ENCODE measurements at regions not wholly inside any gene's neighbourhood (a gene's known extent, or its start where the extent isn't known, plus 50 kb on each side); places are given as distances from the start of the nearest gene placed in this dataset.
A peak's percentile ranks its signal among the peaks of the same experiment; 100 is the strongest.

- Histone ChIP-seq H2BK12ac (ENCODE audit: low read length in 2 of 2) (no peak overlapping the region), H3K27me3 (ENCODE audit: control insufficient read depth in 1 of 2, insufficient read depth in 1 of 2, low read length in 2 of 2) (no peaks in the 10 kb centered on the region), H3K27ac (ENCODE audit: low read length, poor library complexity, severe bottlenecking) (no peak overlapping the region), H2BK5ac (ENCODE audit: low read depth, low read length, poor library complexity, severe bottlenecking) (no peak overlapping the region), H3K4ac (ENCODE audit: low read depth in 1 of 2, low read length in 2 of 2) (no peak overlapping the region), H3K4me1 (ENCODE audit: control insufficient read depth, insufficient read depth, low read depth, low read length) (no peaks in the 10 kb centered on the region), H2BK120ac (ENCODE audit: low read depth, low read length) (no peak overlapping the region), H3K4me2 (ENCODE audit: low read length, poor library complexity, severe bottlenecking) (no peak overlapping the region), H4K8ac (ENCODE audit: low read length) (no peak overlapping the region), H3K14ac (ENCODE audit: low read length in 2 of 2) (no peak overlapping the region), H3K36me3 (ENCODE audit: control insufficient read depth in 1 of 2, insufficient read depth in 2 of 2, low read depth in 1 of 2, low read length in 2 of 2) (no peaks in the 10 kb centered on the region), H3K4me3 (ENCODE audit: insufficient read depth in 1 of 2, low read depth in 1 of 2, low read length in 2 of 2) (no peak overlapping the region), H4K91ac (ENCODE audit: low read length) (no peak overlapping the region), H2BK15ac (ENCODE audit: low read depth, poor library complexity, severe bottlenecking) (no peak overlapping the region), H3K23ac (ENCODE audit: low read length in 2 of 2) (no peak overlapping the region), H3K9ac (ENCODE audit: low read length) (no peak overlapping the region), H3K18ac (ENCODE audit: low read depth in 1 of 2, low read length in 2 of 2) (no peak overlapping the region), H2AFZ (ENCODE audit: low read depth, low read length) (no peak overlapping the region), H2AK5ac (ENCODE audit: low read length, severe bottlenecking) (no peak overlapping the region), H3K79me1 (replicated peaks; ENCODE audit: low read length, poor library complexity, severe bottlenecking) (no peaks in the 10 kb centered on the region), H3K9me3 (ENCODE audit: control insufficient read depth, low read length) (no peaks in the 10 kb centered on the region)
- WGBS = no CpG with 5 or more reads among the region's 1 CpG
- DNase-seq = peak; percentile 33
Measured at GRCh38 chr9:27945386-27945785, 372.1 kb upstream of the C9orf72 start.

GRCh38 chr9:27950382-27950781 lies 377.1 kb upstream of the C9orf72 start:
- H2BK15ac ChIP-seq (ENCODE audit: low read depth, poor library complexity, severe bottlenecking) = no peak overlapping the region
- no peak overlapping the region for H3K23ac ChIP-seq (ENCODE audit: low read length in 2 of 2)
- H3K4me1 ChIP-seq (ENCODE audit: control insufficient read depth, insufficient read depth, low read depth, low read length) = no peaks in the 10 kb centered on the region
- H3K36me3 ChIP-seq (ENCODE audit: control insufficient read depth in 1 of 2, insufficient read depth in 2 of 2, low read depth in 1 of 2, low read length in 2 of 2) = no peaks in the 10 kb centered on the region
- no peak overlapping the region for H3K4me3 ChIP-seq (ENCODE audit: insufficient read depth in 1 of 2, low read depth in 1 of 2, low read length in 2 of 2)
- H2AK5ac ChIP-seq (ENCODE audit: low read length, severe bottlenecking) = no peak overlapping the region
- no peaks in the 10 kb centered on the region for H3K27me3 ChIP-seq (ENCODE audit: control insufficient read depth in 1 of 2, insufficient read depth in 1 of 2, low read length in 2 of 2)
- no peak overlapping the region for H3K14ac ChIP-seq (ENCODE audit: low read length in 2 of 2)
- no peak overlapping the region for H3K27ac ChIP-seq (ENCODE audit: low read length, poor library complexity, severe bottlenecking)
- H3K9ac ChIP-seq (ENCODE audit: low read length) = no peak overlapping the region
- no peaks in the 10 kb centered on the region for H3K9me3 ChIP-seq (ENCODE audit: control insufficient read depth, low read length)
- H4K91ac ChIP-seq (ENCODE audit: low read length) = no peak overlapping the region
- DNase-seq = no peak
- no peak overlapping the region for H3K4ac ChIP-seq (ENCODE audit: low read depth in 1 of 2, low read length in 2 of 2)
- H4K8ac ChIP-seq (ENCODE audit: low read length) = no peak overlapping the region
- 94% methylated on average over 8 of the region's 8 CpGs for WGBS
- H3K18ac ChIP-seq (ENCODE audit: low read depth in 1 of 2, low read length in 2 of 2) = no peak overlapping the region
- no peak overlapping the region for H2BK120ac ChIP-seq (ENCODE audit: low read depth, low read length)
- no peak overlapping the region for H2AFZ ChIP-seq (ENCODE audit: low read depth, low read length)
- H3K79me1 ChIP-seq (replicated peaks; ENCODE audit: low read length, poor library complexity, severe bottlenecking) = no peaks in the 10 kb centered on the region
- no peak overlapping the region for H2BK12ac ChIP-seq (ENCODE audit: low read length in 2 of 2)
- no peak overlapping the region for H2BK5ac ChIP-seq (ENCODE audit: low read depth, low read length, poor library complexity, severe bottlenecking)
- H3K4me2 ChIP-seq (ENCODE audit: low read length, poor library complexity, severe bottlenecking) = no peak overlapping the region

GRCh38 chr9:27954858-27955257 lies 381.6 kb upstream of the C9orf72 start:
- Histone ChIP-seq H3K18ac (ENCODE audit: low read depth in 1 of 2, low read length in 2 of 2) (no peak overlapping the region), H3K4ac (ENCODE audit: low read depth in 1 of 2, low read length in 2 of 2) (no peak overlapping the region), H4K91ac (ENCODE audit: low read length) (no peak overlapping the region), H3K4me1 (ENCODE audit: control insufficient read depth, insufficient read depth, low read depth, low read length) (no peaks in the 10 kb centered on the region), H3K23ac (ENCODE audit: low read length in 2 of 2) (no peak overlapping the region), H3K4me3 (ENCODE audit: insufficient read depth in 1 of 2, low read depth in 1 of 2, low read length in 2 of 2) (no peak overlapping the region), H2BK120ac (ENCODE audit: low read depth, low read length) (no peak overlapping the region), H3K4me2 (ENCODE audit: low read length, poor library complexity, severe bottlenecking) (no peak overlapping the region), H4K8ac (ENCODE audit: low read length) (no peak overlapping the region), H3K14ac (ENCODE audit: low read length in 2 of 2) (no peak overlapping the region), H2AFZ (ENCODE audit: low read depth, low read length) (no peak overlapping the region), H2AK5ac (ENCODE audit: low read length, severe bottlenecking) (no peak overlapping the region), H3K9ac (ENCODE audit: low read length) (no peak overlapping the region), H2BK5ac (ENCODE audit: low read depth, low read length, poor library complexity, severe bottlenecking) (no peak overlapping the region), H3K79me1 (replicated peaks; ENCODE audit: low read length, poor library complexity, severe bottlenecking) (no peaks in the 10 kb centered on the region), H3K36me3 (ENCODE audit: control insufficient read depth in 1 of 2, insufficient read depth in 2 of 2, low read depth in 1 of 2, low read length in 2 of 2) (no peaks in the 10 kb centered on the region), H3K27me3 (ENCODE audit: control insufficient read depth in 1 of 2, insufficient read depth in 1 of 2, low read length in 2 of 2) (no peaks in the 10 kb centered on the region), H3K27ac (ENCODE audit: low read length, poor library complexity, severe bottlenecking) (no peak overlapping the region), H2BK12ac (ENCODE audit: low read length in 2 of 2) (no peak overlapping the region), H3K9me3 (ENCODE audit: control insufficient read depth, low read length) (no peaks in the 10 kb centered on the region), H2BK15ac (ENCODE audit: low read depth, poor library complexity, severe bottlenecking) (no peak overlapping the region)
- 25% methylated on average over 1 of the region's 1 CpG for WGBS
- no peak for DNase-seq

GRCh38 chr9:27963836-27964235 lies 390.6 kb upstream of the C9orf72 start:
- DNase-seq = no peak
- Histone ChIP-seq H2BK15ac (ENCODE audit: low read depth, poor library complexity, severe bottlenecking) (no peak overlapping the region), H2BK120ac (ENCODE audit: low read depth, low read length) (no peak overlapping the region), H3K36me3 (ENCODE audit: control insufficient read depth in 1 of 2, insufficient read depth in 2 of 2, low read depth in 1 of 2, low read length in 2 of 2) (no peaks in the 10 kb centered on the region), H2BK12ac (ENCODE audit: low read length in 2 of 2) (no peak overlapping the region), H2AK5ac (ENCODE audit: low read length, severe bottlenecking) (no peak overlapping the region), H3K4me3 (ENCODE audit: insufficient read depth in 1 of 2, low read depth in 1 of 2, low read length in 2 of 2) (no peak overlapping the region), H3K23ac (ENCODE audit: low read length in 2 of 2) (no peak overlapping the region), H2AFZ (ENCODE audit: low read depth, low read length) (no peak overlapping the region), H3K27me3 (ENCODE audit: control insufficient read depth in 1 of 2, insufficient read depth in 1 of 2, low read length in 2 of 2) (no peaks in the 10 kb centered on the region), H3K79me1 (replicated peaks; ENCODE audit: low read length, poor library complexity, severe bottlenecking) (no peaks in the 10 kb centered on the region), H4K91ac (ENCODE audit: low read length) (no peak overlapping the region), H3K14ac (ENCODE audit: low read length in 2 of 2) (no peak overlapping the region), H4K8ac (ENCODE audit: low read length) (no peak overlapping the region), H3K27ac (ENCODE audit: low read length, poor library complexity, severe bottlenecking) (no peak overlapping the region), H2BK5ac (ENCODE audit: low read depth, low read length, poor library complexity, severe bottlenecking) (no peak overlapping the region), H3K9ac (ENCODE audit: low read length) (no peak overlapping the region), H3K4ac (ENCODE audit: low read depth in 1 of 2, low read length in 2 of 2) (no peak overlapping the region), H3K4me2 (ENCODE audit: low read length, poor library complexity, severe bottlenecking) (no peak overlapping the region), H3K9me3 (ENCODE audit: control insufficient read depth, low read length) (no peaks in the 10 kb centered on the region), H3K4me1 (ENCODE audit: control insufficient read depth, insufficient read depth, low read depth, low read length) (no peaks in the 10 kb centered on the region), H3K18ac (ENCODE audit: low read depth in 1 of 2, low read length in 2 of 2) (no peak overlapping the region)
